Common myeloid progenitor, CD34-positive (primary cell): ENCODE measurements at regions not wholly inside any gene's neighbourhood (a gene's known extent, or its start where the extent isn't known, plus 50 kb on each side); places are given as distances from the start of the nearest gene placed in this dataset.

Experiments used
- CTCF ChIA-PET: fragments of 350-600 bp; sonication (Branson Sonifier 250); formaldehyde crosslinking; loops from one replicate; lab custom pipeline; 2021; ENCODE audit warnings: antibody characterized with exemption; lab: Charles Lee
- POLR2A ChIA-PET: fragments of 350-600 bp; sonication (Branson Sonifier 250); formaldehyde crosslinking; loops from one replicate; lab custom pipeline; 2021; ENCODE audit warnings: antibody characterized with exemption; lab: Charles Lee
- DNase-seq, 3 donors: peaks; one replicate each; pipeline versions ENCODE4 v3.0.0 to v3.0.0-alpha.2; 2013
- H3K27ac ChIP-seq, 2 experiments: 1 replicate in 1 of 2; 2 replicates in 1 of 2; pipeline ENCODE4 v1.7.0; 2013; ENCODE audit warnings: inconsistent platforms in 2 of 2, low read length in 2 of 2, mild to moderate bottlenecking in 2 of 2, low read depth in 1 of 2, moderate library complexity in 1 of 2; ENCODE audit not compliant: severe bottlenecking in 2 of 2, insufficient read depth in 1 of 2, poor library complexity in 1 of 2
- H3K27me3 ChIP-seq, 5 experiments: replicated peaks in 2 of 5; 1 replicate in 3 of 5; 2 replicates in 2 of 5; pipeline versions ENCODE4 v1.6.1 to v1.7.0; 2013; ENCODE audit warnings: low read length in 4 of 5, mild to moderate bottlenecking in 2 of 5, moderate library complexity in 2 of 5, inconsistent platforms in 1 of 5; ENCODE audit not compliant: insufficient read depth in 5 of 5, control insufficient read depth in 4 of 5
- H3K36me3 ChIP-seq, 4 experiments: 1 replicate in 2 of 4; 2 replicates in 2 of 4; pipeline versions ENCODE4 v1.6.1 to v1.7.0; 2013; ENCODE audit warnings: low read length in 3 of 4, control low read depth in 1 of 4, mild to moderate bottlenecking in 1 of 4; ENCODE audit not compliant: control insufficient read depth in 4 of 4, insufficient read depth in 4 of 4
- H3K4me1 ChIP-seq, 4 experiments: 1 replicate in 3 of 4; 2 replicates in 1 of 4; pipeline versions ENCODE4 v1.6.1 to v1.7.1; 2013; ENCODE audit warnings: low read length in 3 of 4, mild to moderate bottlenecking in 3 of 4, control low read depth in 1 of 4, inconsistent platforms in 1 of 4, moderate library complexity in 1 of 4; ENCODE audit not compliant: control insufficient read depth in 4 of 4, insufficient read depth in 4 of 4; ENCODE audit errors: control extremely low read depth in 1 of 4
- H3K4me3 ChIP-seq, 7 experiments: 1 replicate in 4 of 7; 2 replicates in 3 of 7; pipeline versions ENCODE4 v1.5.1 to v1.7.0; 2013; ENCODE audit warnings: mild to moderate bottlenecking in 7 of 7, low read length in 6 of 7, moderate library complexity in 6 of 7, inconsistent platforms in 2 of 7, low read depth in 2 of 7, control low read depth in 1 of 7; ENCODE audit not compliant: insufficient read depth in 4 of 7, control insufficient read depth in 1 of 7; ENCODE audit errors: extremely low read depth in 1 of 7
- H3K9me3 ChIP-seq, 5 experiments: 1 replicate in 4 of 5; 2 replicates in 1 of 5; pipeline versions ENCODE4 v1.6.1 to v1.7.1; 2013; ENCODE audit warnings: low read length in 4 of 5, mild to moderate bottlenecking in 2 of 5, inconsistent platforms in 1 of 5, low read depth in 1 of 5, moderate library complexity in 1 of 5; ENCODE audit not compliant: control insufficient read depth in 4 of 5, insufficient read depth in 2 of 5; ENCODE audit errors: control extremely low read depth in 1 of 5
- WGBS: methylation state at CpG from one replicate; pipeline ENCODE4 v1.1.5; 2013; ENCODE audit not compliant: insufficient coverage; 5-methylcytosine and 5-hydroxymethylcytosine counted together

DNA sequence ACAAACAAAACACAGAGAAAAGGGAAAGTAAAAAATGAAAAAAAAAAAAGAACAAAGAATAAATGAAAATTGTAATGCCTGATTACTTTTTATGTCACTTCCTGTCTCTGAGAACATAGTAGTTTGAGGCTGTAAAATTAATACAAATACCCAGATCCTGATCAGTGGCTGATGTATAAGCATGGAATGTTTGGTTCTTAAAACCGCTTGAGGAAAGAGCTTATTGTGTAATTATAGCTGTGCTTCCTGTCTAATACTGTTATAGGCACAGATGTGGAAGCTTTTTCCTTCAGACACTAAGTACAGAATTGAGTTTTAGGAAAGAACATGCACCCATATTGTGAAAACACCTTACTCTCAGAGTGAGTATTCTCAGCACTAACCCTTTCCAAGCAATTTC is 86.9 kb downstream of the AVPR1A start:
- peak in 2 of 3 donors; percentile 28 to 36 for DNase-seq
- H3K27me3 ChIP-seq: no peaks in the 10 kb centered on the region
- peaks cover 3 to 13% (median 10%) of the 10 kb centered on the region in 4 experiments for H3K4me1 ChIP-seq
- H3K27ac ChIP-seq: no peak overlapping the region
- H3K36me3 ChIP-seq: no peaks in the 10 kb centered on the region
- peak overlapping the region in 1 of 7 experiments; percentile 42 for H3K4me3 ChIP-seq
- no peaks in the 10 kb centered on the region for H3K9me3 ChIP-seq
- POLR2A ChIA-PET: no interaction called here
- 0% methylated on average over 1 of the region's 1 CpG for WGBS
- CTCF ChIA-PET: interaction anchor here (0.8 to 6.7 kb wide), 3 partner anchors 51 to 267 kb away, joined by 3 to 54 read pairs (median 8); no protein-coding TSS in a partner anchor

DNA sequence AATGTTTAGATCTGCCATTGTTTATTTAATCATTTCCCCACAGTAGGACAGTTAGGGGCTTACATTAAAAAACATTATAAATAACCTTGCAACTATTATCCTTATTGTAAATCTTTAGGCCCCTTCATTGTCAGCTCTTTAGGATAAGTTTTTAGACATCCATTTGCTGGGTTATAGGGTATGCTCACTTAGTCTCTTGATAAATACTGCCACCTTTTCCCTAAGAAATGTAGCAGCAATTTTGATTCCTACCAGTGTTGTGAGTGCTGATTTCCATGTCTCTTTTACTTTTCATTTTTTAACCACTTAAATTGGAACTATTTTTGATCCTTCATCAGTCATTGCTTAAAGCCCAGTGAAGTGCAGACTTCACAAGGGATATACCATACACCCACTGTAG is 94.4 kb downstream of the AVPR1A start:
- CTCF ChIA-PET: interaction anchor here (2.1 kb wide), 1 partner anchor 12 kb away, joined by 11 read pairs; no protein-coding TSS in a partner anchor
- Histone ChIP-seq H3K27me3 (no peaks in the 10 kb centered on the region), H3K4me1 (no peaks in the 10 kb centered on the region), H3K9me3 (peaks cover 0 to 2% (median 0%) of the 10 kb centered on the region in 5 experiments), H3K4me3 (no peak overlapping the region), H3K36me3 (no peaks in the 10 kb centered on the region), H3K27ac (no peak overlapping the region)
- POLR2A ChIA-PET: no interaction called here
- no peak for DNase-seq

DNA sequence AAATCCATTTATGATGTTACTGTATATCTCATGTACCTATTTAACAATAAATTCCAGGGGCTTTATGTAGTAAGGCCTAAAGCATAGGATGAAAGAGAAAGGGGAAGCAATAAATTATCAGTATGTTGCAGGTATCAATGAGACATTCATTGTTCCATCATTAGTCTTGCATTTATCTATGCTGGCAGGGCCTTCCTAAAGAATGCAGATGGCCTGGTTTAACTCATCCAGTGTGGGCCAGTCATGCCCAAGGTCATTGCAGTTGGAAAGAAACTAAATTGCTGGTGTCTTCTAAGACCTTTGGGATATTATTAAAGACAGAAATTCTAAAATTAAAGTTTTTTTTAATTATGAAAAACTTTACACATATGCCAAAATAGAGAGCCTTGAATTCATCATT is 98.3 kb downstream of the AVPR1A start:
- no peaks in the 10 kb centered on the region for H3K4me1 ChIP-seq
- DNase-seq: no peak
- H3K9me3 ChIP-seq: peaks cover 0 to 2% (median 0%) of the 10 kb centered on the region in 5 experiments
- H3K36me3 ChIP-seq: no peaks in the 10 kb centered on the region
- no peak overlapping the region for H3K4me3 ChIP-seq
- ChIA-PET CTCF (interaction anchor here (0.8 to 1.2 kb wide), 2 partner anchors 14 to 265 kb away, joined by 3 read pairs; no protein-coding TSS in a partner anchor), POLR2A (no interaction called here)
- no peaks in the 10 kb centered on the region for H3K27me3 ChIP-seq
- H3K27ac ChIP-seq: no peak overlapping the region

DNA sequence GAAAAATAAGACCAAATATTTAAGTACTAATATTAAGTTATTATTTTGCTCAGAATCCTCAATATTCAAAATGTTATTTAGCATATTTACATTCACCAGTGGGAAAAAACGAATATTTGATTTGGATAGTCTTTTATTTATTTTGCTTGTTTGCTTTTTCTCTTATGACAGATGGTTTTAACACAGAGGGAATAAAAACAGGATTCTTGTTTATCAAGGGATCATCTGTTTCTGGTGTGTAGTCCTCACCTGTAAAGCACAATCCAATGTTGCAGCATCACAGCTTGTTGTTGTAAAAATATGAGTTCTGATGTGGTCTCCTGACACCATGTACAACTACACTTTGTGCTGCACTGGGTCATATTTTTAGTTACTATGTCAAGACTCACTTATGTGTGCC is 103.9 kb downstream of the AVPR1A start:
- H3K4me3 ChIP-seq: no peak overlapping the region
- no peaks in the 10 kb centered on the region for H3K4me1 ChIP-seq
- H3K9me3 ChIP-seq: no peaks in the 10 kb centered on the region
- WGBS: 0% methylated on average over 1 of the region's 1 CpG
- H3K27ac ChIP-seq: no peak overlapping the region
- no peaks in the 10 kb centered on the region for H3K27me3 ChIP-seq
- H3K36me3 ChIP-seq: no peaks in the 10 kb centered on the region
- CTCF ChIA-PET: interaction anchor here (1.5 kb wide), 1 partner anchor 12 kb away, joined by 4 read pairs; no protein-coding TSS in a partner anchor
- POLR2A ChIA-PET: no interaction called here
- no peak for DNase-seq

DNA sequence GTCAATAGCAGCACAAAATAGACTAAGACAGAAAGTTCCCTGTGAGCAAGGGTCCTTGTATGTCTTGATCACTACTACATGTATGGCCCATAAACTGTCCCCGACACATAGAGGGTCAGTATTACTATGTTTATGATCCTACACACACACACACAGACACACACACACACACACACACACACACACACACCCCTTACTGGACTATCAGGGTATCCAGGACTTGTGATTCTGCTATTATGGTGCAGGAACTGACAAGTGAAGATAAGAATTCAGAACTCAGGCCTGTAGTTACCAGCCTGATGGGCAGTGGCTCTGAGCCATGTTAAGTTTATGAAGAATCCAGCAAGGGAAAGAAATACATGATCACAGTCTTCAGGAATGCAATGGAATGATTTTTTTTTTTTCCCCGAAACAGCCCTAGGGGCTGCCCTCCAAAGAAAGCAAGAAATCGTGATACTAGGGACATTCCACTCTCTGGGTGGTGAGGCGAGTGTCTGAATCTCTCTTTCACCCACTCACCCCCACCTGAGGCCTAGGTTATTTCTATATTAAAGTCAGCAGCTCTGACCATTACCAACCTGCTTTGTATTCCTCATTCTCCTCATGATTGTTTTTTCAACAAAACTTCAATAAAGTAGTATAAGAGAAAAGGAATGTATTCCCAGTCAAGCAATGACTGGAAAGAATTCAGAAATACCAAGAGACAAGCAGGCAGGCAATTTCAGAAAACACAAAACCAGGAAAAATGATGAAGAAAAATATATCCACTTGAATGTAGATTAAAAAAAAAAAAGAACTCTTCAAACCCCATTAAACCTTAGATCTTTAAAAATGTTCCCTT is 105.8 kb downstream of the AVPR1A start:
- no peaks in the 10 kb centered on the region for H3K4me1 ChIP-seq
- no peaks in the 10 kb centered on the region for H3K36me3 ChIP-seq
- H3K4me3 ChIP-seq: no peak overlapping the region
- H3K9me3 ChIP-seq: no peaks in the 10 kb centered on the region
- ChIA-PET CTCF (no interaction called here), POLR2A (no interaction called here)
- no peak overlapping the region for H3K27ac ChIP-seq
- no peak for DNase-seq
- WGBS: 96% methylated on average over 3 of the region's 4 CpGs
- no peaks in the 10 kb centered on the region for H3K27me3 ChIP-seq

DNA sequence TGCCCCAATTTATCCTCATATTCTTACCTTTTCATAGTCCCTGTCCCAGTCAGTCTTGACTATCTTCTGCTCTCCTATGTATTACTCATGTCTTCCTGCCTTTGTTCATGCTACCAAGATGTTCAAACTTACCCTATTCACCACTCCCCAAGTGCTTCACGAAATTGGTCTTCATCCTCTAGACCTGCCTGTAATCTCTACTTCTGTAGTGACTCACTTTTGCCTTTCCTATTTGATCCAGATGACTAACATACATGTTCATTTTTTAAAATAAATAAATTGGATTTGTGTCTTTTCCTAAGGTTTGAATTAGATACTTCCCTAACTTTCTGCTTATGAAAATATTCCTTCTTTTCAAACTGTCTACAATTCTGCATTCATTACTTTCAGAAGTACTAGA is 107.7 kb upstream of the PPM1H start:
- no peak for DNase-seq
- POLR2A ChIA-PET: no interaction called here

DNA sequence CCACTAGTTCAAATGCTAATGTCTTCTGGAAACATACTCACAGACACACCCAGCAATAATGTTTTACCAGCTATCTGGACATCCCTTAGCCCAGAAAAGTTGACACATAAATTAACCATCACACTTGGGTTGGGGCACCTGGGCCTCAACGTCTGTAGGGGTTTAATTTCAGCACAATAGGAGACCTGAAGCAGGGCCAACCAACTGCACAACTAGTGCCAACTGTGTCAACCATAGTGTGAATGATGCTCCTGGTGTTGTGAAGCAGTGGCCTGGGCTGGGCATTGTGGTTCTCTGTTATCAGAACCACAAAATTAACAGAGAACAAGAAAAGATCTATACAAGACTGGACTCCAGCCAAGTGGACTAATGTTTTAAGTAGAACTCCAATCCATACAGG is 106.7 kb upstream of the PPM1H start:
- H3K27me3 ChIP-seq: no peaks in the 10 kb centered on the region
- H3K27ac ChIP-seq: no peak overlapping the region
- no peak overlapping the region for H3K4me3 ChIP-seq
- H3K36me3 ChIP-seq: no peaks in the 10 kb centered on the region
- CTCF ChIA-PET: no interaction called here
- no peak for DNase-seq
- no peaks in the 10 kb centered on the region for H3K9me3 ChIP-seq
- no CpG with 5 or more reads among the region's 1 CpG for WGBS
- no peaks in the 10 kb centered on the region for H3K4me1 ChIP-seq
- POLR2A ChIA-PET: no interaction called here

More for the DNA sequence above, 107.7 kb upstream of the PPM1H start:
- no peaks in the 10 kb centered on the region for H3K36me3 ChIP-seq
- H3K27me3 ChIP-seq: no peaks in the 10 kb centered on the region
- no peak overlapping the region for H3K4me3 ChIP-seq
- H3K4me1 ChIP-seq: no peaks in the 10 kb centered on the region
- no CpG with 5 or more reads among the region's 1 CpG for WGBS
- H3K27ac ChIP-seq: no peak overlapping the region
- CTCF ChIA-PET: no interaction called here
- H3K9me3 ChIP-seq: no peaks in the 10 kb centered on the region
